Naive thymus-derived CD4-positive, alpha-beta T cell (primary cell): ENCODE measurements at regions not wholly inside any gene's neighbourhood (a gene's known extent, or its start where the extent isn't known, plus 50 kb on each side); places are given as distances from the start of the nearest gene placed in this dataset.
"Not testable (repeated sequence)": the region's sequence is repeated elsewhere in the genome, so short reads cannot be mapped to it uniquely, and the experiment has no call there.

Experiments used
- ATAC-seq: fragments of 150-1000 bp; cut with Tn5 transposase; 2 replicates; pipeline ENCODE4 v1.10.0; 2021; ENCODE audit warnings: mild to moderate bottlenecking, moderate library complexity
- CTCF ChIA-PET: fragments of 350-600 bp; sonication (Branson Sonifier 250); formaldehyde crosslinking; loops from one replicate; lab custom pipeline; 2021; ENCODE audit warnings: antibody characterized with exemption; lab: Charles Lee
- POLR2A ChIA-PET: fragments of 350-600 bp; sonication (Branson Sonifier 250); formaldehyde crosslinking; loops from one replicate; lab custom pipeline; 2021; ENCODE audit warnings: antibody characterized with exemption, inconsistent platforms; lab: Charles Lee
- DNase-seq, 9 donors: peaks; one replicate each; pipeline versions ENCODE4 v3.0.0 to v3.0.0-alpha.2; 2020 to 2022; ENCODE audit warnings: mixed read lengths in 1 of 9
- H3K27ac ChIP-seq: one replicate; pipeline ENCODE4 v1.7.0; 2013; ENCODE audit warnings: mild to moderate bottlenecking, low read depth, low read length, moderate library complexity
- H3K27me3 ChIP-seq, 2 donors: one replicate each; pipeline ENCODE4 v1.7.0; 2013; ENCODE audit warnings: low read length in 2 of 2, mild to moderate bottlenecking in 2 of 2, moderate library complexity in 2 of 2; ENCODE audit not compliant: control insufficient read depth in 2 of 2, insufficient read depth in 2 of 2
- H3K36me3 ChIP-seq, 3 experiments: 1 replicate in 2 of 3; 2 replicates in 1 of 3; pipeline ENCODE4 v1.7.0; 2013; ENCODE audit warnings: low read length in 3 of 3, mild to moderate bottlenecking in 3 of 3, moderate library complexity in 1 of 3; ENCODE audit not compliant: insufficient read depth in 3 of 3, control insufficient read depth in 2 of 3
- H3K4me1 ChIP-seq, 2 donors: one replicate each; pipeline ENCODE4 v1.7.0; 2013; ENCODE audit warnings: low read length in 2 of 2, mild to moderate bottlenecking in 2 of 2, moderate library complexity in 1 of 2; ENCODE audit not compliant: control insufficient read depth in 2 of 2, insufficient read depth in 2 of 2
- H3K4me3 ChIP-seq: 2 replicates; pipeline ENCODE4 v1.7.0; 2013; ENCODE audit warnings: mild to moderate bottlenecking, low read length
- H3K9me3 ChIP-seq, 3 experiments: 1 replicate in 2 of 3; 2 replicates in 1 of 3; pipeline ENCODE4 v1.7.0; 2013; ENCODE audit warnings: low read length in 3 of 3; ENCODE audit not compliant: control insufficient read depth in 2 of 3
- H3K27ac Mint-ChIP-seq, 9 donors: one replicate each; pipeline ENCODE4 v1.8.0; 2020 to 2022; ENCODE audit warnings: mixed read lengths in 9 of 9, mild to moderate bottlenecking in 8 of 9, moderate library complexity in 5 of 9, inconsistent platforms in 2 of 9
- H3K27me3 Mint-ChIP-seq, 5 donors: one replicate each; pipeline ENCODE4 v1.8.0; 2021 to 2022; ENCODE audit warnings: mixed read lengths in 5 of 5, mild to moderate bottlenecking in 1 of 5
- H3K36me3 Mint-ChIP-seq, 5 donors: one replicate each; pipeline ENCODE4 v1.8.0; 2020 to 2022; ENCODE audit warnings: mixed read lengths in 5 of 5, mild to moderate bottlenecking in 3 of 5, inconsistent platforms in 1 of 5
- H3K4me1 Mint-ChIP-seq, 7 donors: one replicate each; pipeline ENCODE4 v1.8.0; 2020 to 2022; ENCODE audit warnings: mixed read lengths in 7 of 7, mild to moderate bottlenecking in 3 of 7, inconsistent platforms in 1 of 7
- H3K4me3 Mint-ChIP-seq, 10 donors: one replicate each; pipeline ENCODE4 v1.8.0; 2020 to 2022; ENCODE audit warnings: mild to moderate bottlenecking in 10 of 10, mixed read lengths in 10 of 10, moderate library complexity in 6 of 10, inconsistent platforms in 2 of 10
- H3K9me3 Mint-ChIP-seq, 11 donors: one replicate each; pipeline ENCODE4 v1.8.0; 2020 to 2022; ENCODE audit warnings: mixed read lengths in 11 of 11, mild to moderate bottlenecking in 4 of 11, inconsistent platforms in 1 of 11, moderate library complexity in 1 of 11
- intact Hi-C, 2 donors: fragments of 100-400 bp; cut with micrococcal nuclease; formaldehyde crosslinking; loops; one replicate each; pipeline ENCODE4 v1.15.1; 2023

- Mint-ChIP-seq H3K4me1 (peaks cover 0 to 5% (median 0%) of the 10 kb centered on the region in 7 donors), H3K36me3 (peaks cover 0 to 8% (median 0%) of the 10 kb centered on the region in 5 donors)
- no peak for ATAC-seq
Measured at GRCh38 chr7:69430384-69431021, 167.8 kb upstream of the AUTS2 start.

GRCh38 chr7:69431626-69432025 is 166.6 kb upstream of the AUTS2 start:
- no peaks in the 10 kb centered on the region for H3K4me1 ChIP-seq
- intact Hi-C loops, result no loop called here
- no peaks in the 10 kb centered on the region for H3K9me3 ChIP-seq
- H3K9me3 Mint-ChIP-seq, result peaks cover 0 to 14% (median 8%) of the 10 kb centered on the region in 11 donors
- ChIA-PET POLR2A (no interaction called here), CTCF (no interaction called here)
- DNase-seq (no peak), ATAC-seq (no peak)
- H3K36me3 Mint-ChIP-seq, result peaks cover 0 to 8% (median 0%) of the 10 kb centered on the region in 5 donors
- no peaks in the 10 kb centered on the region for H3K36me3 ChIP-seq
- H3K4me3 ChIP-seq, result no peak overlapping the region
- peaks cover 0 to 5% (median 0%) of the 10 kb centered on the region in 7 donors for H3K4me1 Mint-ChIP-seq
- no peak overlapping the region for H3K27ac Mint-ChIP-seq
- H3K27me3 ChIP-seq, result no peaks in the 10 kb centered on the region
- no peak overlapping the region for H3K4me3 Mint-ChIP-seq
- peaks cover 0 to 51% (median 29%) of the 10 kb centered on the region in 5 donors for H3K27me3 Mint-ChIP-seq
- no peak overlapping the region for H3K27ac ChIP-seq

More at GRCh38 chr7:69430384-69431021, 167.8 kb upstream of the AUTS2 start:
- no peak for DNase-seq
- no peak overlapping the region for H3K4me3 Mint-ChIP-seq
- CTCF ChIA-PET, result no interaction called here
- POLR2A ChIA-PET, result no interaction called here
- Histone ChIP-seq H3K4me3 (no peak overlapping the region), H3K27ac (no peak overlapping the region), H3K9me3 (no peaks in the 10 kb centered on the region), H3K36me3 (no peaks in the 10 kb centered on the region), H3K27me3 (no peaks in the 10 kb centered on the region), H3K4me1 (no peaks in the 10 kb centered on the region)
- no peak overlapping the region for H3K27ac Mint-ChIP-seq
- H3K9me3 Mint-ChIP-seq, result peaks cover 0 to 18% (median 8%) of the 10 kb centered on the region in 11 donors
- intact Hi-C loops, result no loop called here
- peaks cover 0 to 47% (median 29%) of the 10 kb centered on the region in 5 donors for H3K27me3 Mint-ChIP-seq

- H3K36me3 Mint-ChIP-seq, result not testable (repeated sequence)
Measured at GRCh38 chr7:69432276-69432675, 166.0 kb upstream of the AUTS2 start.

GRCh38 chr7:69433081-69433480 is 165.2 kb upstream of the AUTS2 start:
- Mint-ChIP-seq H3K27ac (no peak overlapping the region), H3K9me3 (peaks cover 0 to 16% (median 6%) of the 10 kb centered on the region in 11 donors), H3K27me3 (peaks cover 0 to 46% (median 21%) of the 10 kb centered on the region in 5 donors), H3K4me3 (no peak overlapping the region), H3K36me3 (peaks cover 0 to 8% (median 0%) of the 10 kb centered on the region in 5 donors), H3K4me1 (peaks cover 0 to 5% (median 0%) of the 10 kb centered on the region in 7 donors)
- H3K36me3 ChIP-seq, result no peaks in the 10 kb centered on the region
- ChIA-PET CTCF (no interaction called here), POLR2A (no interaction called here)
- no peak overlapping the region for H3K27ac ChIP-seq
- H3K9me3 ChIP-seq, result no peaks in the 10 kb centered on the region
- H3K4me3 ChIP-seq, result no peak overlapping the region
- intact Hi-C loops, result no loop called here
- H3K4me1 ChIP-seq, result no peaks in the 10 kb centered on the region
- H3K27me3 ChIP-seq, result no peaks in the 10 kb centered on the region
- no peak for ATAC-seq
- no peak for DNase-seq

More at GRCh38 chr7:69432276-69432675, 166.0 kb upstream of the AUTS2 start:
- H3K9me3 Mint-ChIP-seq, result peaks cover 0 to 11% (median 6%) of the 10 kb centered on the region in 11 donors
- POLR2A ChIA-PET, intact Hi-C loops, H3K4me3 Mint-ChIP-seq, DNase-seq, H3K27ac Mint-ChIP-seq, H3K4me1 ChIP-seq, H3K4me1 Mint-ChIP-seq, H3K4me3 ChIP-seq, H3K27me3 ChIP-seq, H3K36me3 ChIP-seq, ATAC-seq, H3K9me3 ChIP-seq, CTCF ChIA-PET, H3K27ac ChIP-seq: not testable (repeated sequence)
- peaks cover 0 to 51% (median 29%) of the 10 kb centered on the region in 5 donors for H3K27me3 Mint-ChIP-seq

- intact Hi-C loops, result no loop called here
- H3K36me3 Mint-ChIP-seq, result peaks cover 0 to 4% (median 0%) of the 10 kb centered on the region in 5 donors
Measured at GRCh38 chr7:69434398-69434815, 163.9 kb upstream of the AUTS2 start.

GRCh38 chr7:69435711-69436110 is 162.6 kb upstream of the AUTS2 start:
- H3K4me3 Mint-ChIP-seq, result no peak overlapping the region
- peaks cover 0 to 28% (median 9%) of the 10 kb centered on the region in 11 donors for H3K9me3 Mint-ChIP-seq
- ChIA-PET CTCF (no interaction called here), POLR2A (no interaction called here)
- peaks cover 0 to 4% (median 0%) of the 10 kb centered on the region in 5 donors for H3K36me3 Mint-ChIP-seq
- DNase-seq (no peak), ATAC-seq (no peak)
- no peak overlapping the region for H3K27ac Mint-ChIP-seq
- intact Hi-C loops, result no loop called here
- Histone ChIP-seq H3K9me3 (peaks cover 0 to 6% (median 0%) of the 10 kb centered on the region in 3 experiments), H3K27ac (no peak overlapping the region), H3K4me1 (no peaks in the 10 kb centered on the region), H3K36me3 (no peaks in the 10 kb centered on the region), H3K27me3 (no peaks in the 10 kb centered on the region), H3K4me3 (no peak overlapping the region)
- H3K27me3 Mint-ChIP-seq, result peaks cover 0 to 20% (median 9%) of the 10 kb centered on the region in 5 donors
- no peaks in the 10 kb centered on the region for H3K4me1 Mint-ChIP-seq

More at GRCh38 chr7:69434398-69434815, 163.9 kb upstream of the AUTS2 start:
- Histone ChIP-seq H3K36me3 (no peaks in the 10 kb centered on the region), H3K4me3 (no peak overlapping the region), H3K27ac (no peak overlapping the region), H3K27me3 (no peaks in the 10 kb centered on the region), H3K4me1 (no peaks in the 10 kb centered on the region), H3K9me3 (no peaks in the 10 kb centered on the region)
- H3K27me3 Mint-ChIP-seq, result peaks cover 0 to 33% (median 19%) of the 10 kb centered on the region in 5 donors
- H3K4me3 Mint-ChIP-seq, result no peak overlapping the region
- CTCF ChIA-PET, result no interaction called here
- no peak for DNase-seq
- no peak for ATAC-seq
- H3K4me1 Mint-ChIP-seq, result peaks cover 0 to 5% (median 0%) of the 10 kb centered on the region in 7 donors
- H3K9me3 Mint-ChIP-seq, result peaks cover 0 to 17% (median 6%) of the 10 kb centered on the region in 11 donors
- POLR2A ChIA-PET, result no interaction called here
- H3K27ac Mint-ChIP-seq, result no peak overlapping the region

GRCh38 chr7:69436946-69437345 is 161.3 kb upstream of the AUTS2 start:
- peaks cover 0 to 8% (median 0%) of the 10 kb centered on the region in 3 experiments for H3K9me3 ChIP-seq
- Mint-ChIP-seq H3K27ac (no peak overlapping the region), H3K9me3 (peaks cover 2 to 33% (median 11%) of the 10 kb centered on the region in 11 donors), H3K36me3 (peaks cover 0 to 6% (median 4%) of the 10 kb centered on the region in 5 donors), H3K4me1 (no peaks in the 10 kb centered on the region), H3K4me3 (no peak overlapping the region), H3K27me3 (peaks cover 0 to 17% (median 4%) of the 10 kb centered on the region in 5 donors)
- DNase-seq, result no peak
- H3K4me1 ChIP-seq, result no peaks in the 10 kb centered on the region
- H3K27ac ChIP-seq, result no peak overlapping the region
- no peaks in the 10 kb centered on the region for H3K36me3 ChIP-seq
- ATAC-seq, result no peak
- no peak overlapping the region for H3K4me3 ChIP-seq
- H3K27me3 ChIP-seq, result no peaks in the 10 kb centered on the region
- CTCF ChIA-PET, result no interaction called here
- POLR2A ChIA-PET, result no interaction called here
- intact Hi-C loops, result no loop called here
